Omental fat pad (tissue), 3 donors: ENCODE measurements at regions not wholly inside any gene's neighbourhood (a gene's known extent, or its start where the extent isn't known, plus 50 kb on each side); places are given as distances from the start of the nearest gene placed in this dataset.

Experiments
- ATAC-seq: fragments of 150-250 bp; one replicate; pipeline ENCODE4 v1.9.1; 2016; ENCODE audit warnings: mild to moderate bottlenecking, moderate library complexity; ENCODE audit not compliant: low FRiP score
- DNase-seq: peaks from one replicate; pipeline ENCODE4 v3.0.0-alpha.2; 2019; ENCODE audit warnings: low spot score
- TF ChIP-seq, protein P1 (sequence below), 3 donors: fragments of 450-650 bp; IDR thresholded peaks; one replicate each; pipeline ENCODE4 v1.5.1; 2016 to 2017; ENCODE audit warnings: antibody characterized with exemption in 3 of 3, mild to moderate bottlenecking in 3 of 3, moderate library complexity in 2 of 3

DNA sequence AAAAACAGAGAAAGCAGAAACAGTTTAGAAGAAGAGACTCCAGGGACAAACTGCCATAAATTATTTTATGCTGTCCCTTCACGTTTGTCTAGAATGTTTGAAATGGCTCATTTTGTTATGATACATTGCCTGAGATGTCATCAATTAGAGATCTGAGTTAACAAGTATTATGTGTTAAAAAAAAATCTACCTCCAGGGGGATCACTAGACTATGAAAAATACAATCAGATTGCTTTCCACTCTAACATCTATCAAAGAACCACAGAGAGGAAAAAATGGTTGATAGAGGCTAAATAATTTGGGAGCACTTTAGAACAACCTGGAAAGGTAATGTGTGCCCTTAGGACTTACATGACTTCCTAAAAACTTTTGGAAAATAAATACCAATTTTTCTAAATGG, 103.8 kb upstream of the CCDC150 start:
- TF ChIP-seq, protein P1, sequence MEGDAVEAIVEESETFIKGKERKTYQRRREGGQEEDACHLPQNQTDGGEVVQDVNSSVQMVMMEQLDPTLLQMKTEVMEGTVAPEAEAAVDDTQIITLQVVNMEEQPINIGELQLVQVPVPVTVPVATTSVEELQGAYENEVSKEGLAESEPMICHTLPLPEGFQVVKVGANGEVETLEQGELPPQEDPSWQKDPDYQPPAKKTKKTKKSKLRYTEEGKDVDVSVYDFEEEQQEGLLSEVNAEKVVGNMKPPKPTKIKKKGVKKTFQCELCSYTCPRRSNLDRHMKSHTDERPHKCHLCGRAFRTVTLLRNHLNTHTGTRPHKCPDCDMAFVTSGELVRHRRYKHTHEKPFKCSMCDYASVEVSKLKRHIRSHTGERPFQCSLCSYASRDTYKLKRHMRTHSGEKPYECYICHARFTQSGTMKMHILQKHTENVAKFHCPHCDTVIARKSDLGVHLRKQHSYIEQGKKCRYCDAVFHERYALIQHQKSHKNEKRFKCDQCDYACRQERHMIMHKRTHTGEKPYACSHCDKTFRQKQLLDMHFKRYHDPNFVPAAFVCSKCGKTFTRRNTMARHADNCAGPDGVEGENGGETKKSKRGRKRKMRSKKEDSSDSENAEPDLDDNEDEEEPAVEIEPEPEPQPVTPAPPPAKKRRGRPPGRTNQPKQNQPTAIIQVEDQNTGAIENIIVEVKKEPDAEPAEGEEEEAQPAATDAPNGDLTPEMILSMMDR (IDR thresholded peaks at IDR 0.05), result no peak
- DNase-seq (no peak), ATAC-seq (no peak)

DNA sequence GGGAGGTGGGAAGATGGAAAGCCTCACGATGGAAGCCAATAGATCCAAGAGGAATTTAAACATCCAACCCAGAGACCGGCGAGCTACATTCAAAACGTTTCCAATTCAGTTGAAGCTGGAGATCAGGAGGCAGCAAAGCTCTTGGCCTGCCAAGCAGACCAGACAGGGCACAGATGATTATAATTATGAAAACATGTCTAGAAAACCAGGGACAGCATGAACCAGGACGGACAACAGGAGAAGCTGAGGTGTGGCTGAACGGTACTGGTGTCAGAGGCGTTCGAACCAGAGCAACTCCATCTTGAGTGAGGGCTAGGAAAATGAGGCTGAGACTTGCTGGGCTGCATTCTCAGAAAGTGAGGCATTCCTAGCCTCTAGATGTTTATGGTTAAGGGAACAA, 102.2 kb upstream of the CCDC150 start:
- ATAC-seq (no peak), DNase-seq (no peak)
- TF ChIP-seq, protein P1 (IDR thresholded peaks at IDR 0.05), result no peak

DNA sequence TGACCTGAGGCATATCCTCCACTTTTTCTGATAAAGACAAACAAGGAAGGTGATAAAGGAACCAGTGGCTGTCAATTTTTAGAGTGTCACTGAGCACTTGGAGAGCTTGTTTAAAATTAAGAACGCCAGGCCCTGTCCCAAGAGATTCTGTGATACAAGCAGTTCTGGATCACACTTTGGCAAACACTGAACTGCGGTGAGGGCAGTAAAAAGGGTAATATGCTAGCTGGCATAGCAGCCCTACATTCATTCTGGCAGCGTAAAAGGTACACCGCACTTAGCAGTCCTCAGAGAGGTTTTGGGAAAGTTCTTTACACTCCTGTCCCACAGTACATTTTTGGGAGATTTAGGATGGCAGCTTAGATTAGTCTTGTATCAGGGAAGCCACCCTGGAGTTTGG, 101.3 kb upstream of the CCDC150 start:
- DNase-seq, result no peak
- TF ChIP-seq, protein P1 (IDR thresholded peaks at IDR 0.05), result no peak
- no peak for ATAC-seq

DNA sequence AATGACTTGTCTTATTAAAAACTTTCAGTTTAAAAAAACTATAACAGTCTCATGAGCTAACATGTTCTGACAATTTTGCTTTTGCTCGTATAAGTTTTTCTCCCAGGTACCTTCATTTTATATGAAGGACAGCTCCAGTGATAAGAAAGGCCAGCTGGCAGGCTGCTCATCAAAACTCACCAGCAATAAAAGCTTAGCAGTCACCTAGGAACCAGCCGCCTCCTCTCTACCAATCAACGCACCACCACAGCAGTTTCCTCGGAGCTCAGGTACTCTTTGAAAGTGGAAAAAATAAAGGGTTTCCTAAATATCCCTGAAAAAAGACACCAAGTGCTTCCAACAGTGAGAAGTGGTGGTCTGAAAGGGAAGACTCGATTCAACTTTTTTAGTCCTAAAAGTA, 100.9 kb upstream of the CCDC150 start:
- no peak for ATAC-seq
- TF ChIP-seq, protein P1 (IDR thresholded peaks at IDR 0.05), result no peak
- DNase-seq, result no peak

DNA sequence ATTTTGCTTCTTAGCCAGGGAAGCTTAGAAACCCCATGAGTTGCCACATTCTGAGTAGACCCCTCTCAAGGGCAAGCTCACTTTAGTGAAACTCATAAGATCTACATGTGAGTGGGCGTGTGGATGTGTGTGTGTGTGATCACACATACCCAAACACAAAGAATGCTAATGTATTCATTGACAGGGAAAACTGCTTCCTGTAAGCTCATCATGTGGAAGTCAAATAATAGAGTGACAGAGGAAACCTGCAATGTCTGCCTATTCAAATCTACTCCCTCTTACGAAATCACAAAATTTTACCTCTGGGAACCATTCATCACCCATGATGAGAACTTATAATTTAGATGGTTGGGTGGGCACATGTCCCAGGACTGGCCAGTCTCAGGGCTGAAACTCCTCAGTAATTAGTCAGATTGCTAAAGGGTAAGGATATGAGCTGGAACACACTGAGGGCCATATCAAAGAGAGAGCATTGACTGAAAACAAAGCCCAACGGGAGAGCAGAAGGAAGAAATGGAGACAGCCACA, 94.5 kb upstream of the CCDC150 start:
- DNase-seq (no peak), ATAC-seq (no peak)
- TF ChIP-seq, protein P1 (IDR thresholded peaks at IDR 0.05), result no peak

DNA sequence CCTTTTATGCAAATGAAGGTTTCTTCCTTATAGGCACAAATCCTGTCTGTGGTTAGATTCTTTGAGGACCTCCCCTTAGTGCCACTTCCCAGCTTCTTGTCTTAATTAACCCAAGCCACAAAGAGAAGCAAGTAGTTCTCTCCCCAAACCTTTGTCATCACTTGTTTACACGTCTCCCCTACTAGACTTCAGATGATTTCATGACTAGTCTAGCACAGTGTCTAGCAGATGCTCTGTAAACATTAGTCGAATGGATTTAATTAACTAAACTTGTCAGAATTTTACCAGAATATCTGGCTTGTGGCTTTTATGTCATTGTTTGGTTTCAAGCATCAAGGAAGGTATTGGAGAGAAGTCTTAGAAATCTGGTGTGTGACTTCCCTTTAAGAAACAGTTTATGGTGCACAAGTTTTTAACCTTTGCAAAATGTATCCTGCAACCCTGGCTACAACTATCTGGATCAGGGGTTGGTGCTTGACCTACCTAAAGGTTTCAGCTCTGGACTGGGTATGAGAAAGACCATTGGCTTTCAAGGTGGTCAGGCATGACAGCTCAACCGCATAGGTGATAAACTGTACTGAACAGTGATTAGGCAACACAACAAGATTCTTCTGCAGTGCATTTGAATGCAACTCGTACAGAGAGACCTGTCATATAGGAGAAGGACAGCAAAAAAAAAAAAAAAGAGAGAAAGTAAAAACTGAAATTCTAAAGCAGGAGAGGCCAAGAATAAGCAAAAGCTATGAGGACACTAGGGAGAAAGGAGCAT, 93.2 kb upstream of the CCDC150 start:
- TF ChIP-seq, protein P1 (IDR thresholded peaks at IDR 0.05), result no peak
- ATAC-seq, result no peak
- DNase-seq, result no peak

DNA sequence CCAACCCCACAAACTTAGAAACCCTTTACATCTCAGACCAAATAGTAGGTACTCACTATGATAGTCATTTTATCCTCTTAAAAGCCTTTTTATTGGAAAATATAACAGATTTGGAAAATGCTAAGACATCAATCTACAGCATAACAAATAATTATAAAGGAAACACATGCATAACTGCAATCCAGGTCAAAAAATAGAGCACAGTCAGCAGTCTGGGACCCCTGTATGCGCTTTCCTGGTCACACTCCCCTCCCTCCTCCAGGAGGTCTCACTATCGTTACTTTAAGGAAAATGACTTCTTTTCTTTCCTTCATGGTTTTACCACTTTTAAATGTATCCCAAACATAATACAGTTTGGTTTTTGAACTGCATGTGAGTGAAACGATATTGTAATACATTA, 90.5 kb upstream of the CCDC150 start:
- no peak for ATAC-seq
- DNase-seq, result no peak
- TF ChIP-seq, protein P1 (IDR thresholded peaks at IDR 0.05), result no peak
